ENCODE measurements at regions not wholly inside any gene's neighbourhood (a gene's known extent, or its start where the extent isn't known, plus 50 kb on each side); places are given as distances from the start of the nearest gene placed in this dataset.

GRCh38 chr4:104099141-104099540 lies 379.4 kb upstream of the TACR3 start:
- no peak for DNase-seq (ENCODE audit: low read depth in 2 of 2)
- Histone ChIP-seq H3K9me3 (ENCODE audit: control insufficient read depth, insufficient read depth, low read depth, low read length) (no peaks in the 10 kb centered on the region), H3K27me3 (ENCODE audit: control insufficient read depth, insufficient read depth, low read length) (no peaks in the 10 kb centered on the region), H3K4me2 (ENCODE audit: extremely low read depth, insufficient read depth, low read length) (no peak overlapping the region), H3K4me3 (replicated peaks in 1 of 4; ENCODE audit: control extremely low read depth in 1 of 4, insufficient read depth in 1 of 4, low read depth in 3 of 4, low read length in 4 of 4) (no peak overlapping the region), H3K9ac (ENCODE audit: insufficient read depth, low read length) (no peak overlapping the region), H3K36me3 (ENCODE audit: control insufficient read depth, insufficient read depth, low read length) (no peaks in the 10 kb centered on the region), H3K79me2 (ENCODE audit: control insufficient read depth, insufficient read depth, low read length) (no peaks in the 10 kb centered on the region), H4K20me1 (ENCODE audit: control insufficient read depth, extremely low read depth, insufficient read depth, low read length) (no peaks in the 10 kb centered on the region), H3K27ac (ENCODE audit: insufficient read depth, low read length) (no peak overlapping the region), H2AFZ (ENCODE audit: low read length) (no peak overlapping the region), H3K4me1 (ENCODE audit: control insufficient read depth, extremely low read depth, insufficient read depth, low read length) (no peaks in the 10 kb centered on the region)
- no peak for TF ChIP-seq CTCF (conservative IDR thresholded peaks at IDR 0.05 in 1 of 2, IDR thresholded peaks at IDR 0.05 in 1 of 2; ENCODE audit: low read depth in 1 of 2, low read length in 2 of 2)

GRCh38 chr4:104093247-104093646 lies 373.5 kb upstream of the TACR3 start:
- no peaks in the 10 kb centered on the region for H3K27me3 ChIP-seq (ENCODE audit: control insufficient read depth, insufficient read depth, low read length)
- no peaks in the 10 kb centered on the region for H3K36me3 ChIP-seq (ENCODE audit: control insufficient read depth, insufficient read depth, low read length)
- H3K4me1 ChIP-seq (ENCODE audit: control insufficient read depth, extremely low read depth, insufficient read depth, low read length): no peaks in the 10 kb centered on the region
- no peaks in the 10 kb centered on the region for H3K79me2 ChIP-seq (ENCODE audit: control insufficient read depth, insufficient read depth, low read length)
- H3K4me2 ChIP-seq (ENCODE audit: extremely low read depth, insufficient read depth, low read length): no peak overlapping the region
- H2AFZ ChIP-seq (ENCODE audit: low read length): no peak overlapping the region
- no peak overlapping the region for H3K27ac ChIP-seq (ENCODE audit: insufficient read depth, low read length)
- H4K20me1 ChIP-seq (ENCODE audit: control insufficient read depth, extremely low read depth, insufficient read depth, low read length): no peaks in the 10 kb centered on the region
- TF ChIP-seq EZH2 (IDR thresholded peaks at IDR 0.05; ENCODE audit: low read length, missing control alignments) (no peak), CTCF (conservative IDR thresholded peaks at IDR 0.05 in 1 of 2, IDR thresholded peaks at IDR 0.05 in 1 of 2; ENCODE audit: low read depth in 1 of 2, low read length in 2 of 2) (no peak)
- H3K4me3 ChIP-seq (replicated peaks in 1 of 4; ENCODE audit: control extremely low read depth in 1 of 4, insufficient read depth in 1 of 4, low read depth in 3 of 4, low read length in 4 of 4): no peak overlapping the region
- H3K9me3 ChIP-seq (ENCODE audit: control insufficient read depth, insufficient read depth, low read depth, low read length): no peaks in the 10 kb centered on the region
- H3K9ac ChIP-seq (ENCODE audit: insufficient read depth, low read length): no peak overlapping the region
- DNase-seq (ENCODE audit: low read depth in 2 of 2): no peak

DNA sequence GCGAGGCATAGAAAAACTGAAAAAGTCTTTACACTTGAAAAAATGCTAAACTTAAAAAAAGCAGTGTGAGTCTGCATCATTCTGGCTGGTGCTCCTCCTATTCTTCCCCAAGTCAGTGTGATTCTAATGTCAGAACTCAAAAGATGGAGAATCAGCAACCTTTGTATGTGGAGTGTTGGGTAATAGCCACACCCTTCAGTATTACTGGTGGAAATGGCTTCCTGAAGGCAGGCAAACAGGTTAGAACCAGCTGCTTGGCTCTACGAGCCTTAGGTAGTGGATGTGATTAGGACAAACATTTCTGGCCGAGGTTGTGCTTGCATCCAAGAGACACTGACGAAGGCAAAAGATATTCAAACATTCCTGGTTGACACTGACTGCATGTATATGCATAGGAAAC lies 353.4 kb upstream of the TACR3 start:
- no peak overlapping the region for H3K4me2 ChIP-seq (ENCODE audit: extremely low read depth, insufficient read depth, low read length)
- no peaks in the 10 kb centered on the region for H3K9me3 ChIP-seq (ENCODE audit: control insufficient read depth, insufficient read depth, low read depth, low read length)
- H3K4me3 ChIP-seq (replicated peaks in 1 of 4; ENCODE audit: control extremely low read depth in 1 of 4, insufficient read depth in 1 of 4, low read depth in 3 of 4, low read length in 4 of 4): no peak overlapping the region
- DNase-seq (ENCODE audit: low read depth in 2 of 2): no peak
- H3K27me3 ChIP-seq (ENCODE audit: control insufficient read depth, insufficient read depth, low read length): no peaks in the 10 kb centered on the region
- TF ChIP-seq EZH2 (IDR thresholded peaks at IDR 0.05; ENCODE audit: low read length, missing control alignments): no peak
- no peak for TF ChIP-seq CTCF (conservative IDR thresholded peaks at IDR 0.05 in 1 of 2, IDR thresholded peaks at IDR 0.05 in 1 of 2; ENCODE audit: low read depth in 1 of 2, low read length in 2 of 2)
- no peak overlapping the region for H3K9ac ChIP-seq (ENCODE audit: insufficient read depth, low read length)
- H4K20me1 ChIP-seq (ENCODE audit: control insufficient read depth, extremely low read depth, insufficient read depth, low read length): no peaks in the 10 kb centered on the region
- no peaks in the 10 kb centered on the region for H3K4me1 ChIP-seq (ENCODE audit: control insufficient read depth, extremely low read depth, insufficient read depth, low read length)
- no peaks in the 10 kb centered on the region for H3K79me2 ChIP-seq (ENCODE audit: control insufficient read depth, insufficient read depth, low read length)
- H2AFZ ChIP-seq (ENCODE audit: low read length): no peak overlapping the region
- H3K36me3 ChIP-seq (ENCODE audit: control insufficient read depth, insufficient read depth, low read length): no peaks in the 10 kb centered on the region
- H3K27ac ChIP-seq (ENCODE audit: insufficient read depth, low read length): no peak overlapping the region
